NCI-H1694 (cell line): ENCODE measurements at regions not wholly inside any gene's neighbourhood (a gene's known extent, or its start where the extent isn't known, plus 50 kb on each side); places are given as distances from the start of the nearest gene placed in this dataset.

Source experiments
- DNase-seq: peaks from one replicate; lab custom pipeline; 2025; lab: John Stamatoyannopoulos, UW

GRCh38 chr12:13595536-13596443 is 385.6 kb downstream of the GRIN2B start:
- peak; percentile 67 for DNase-seq

- no peak for DNase-seq
Observed at GRCh38 chr12:13594731-13595514, 386.5 kb downstream of the GRIN2B start.

- no peak for DNase-seq
Observed at GRCh38 chr12:13592063-13592942, 389.1 kb downstream of the GRIN2B start.

GRCh38 chr12:13591488-13591887 is 389.9 kb downstream of the GRIN2B start:
- no peak for DNase-seq

GRCh38 chr12:13591059-13591458 is 390.3 kb downstream of the GRIN2B start:
- no peak for DNase-seq

GRCh38 chr12:13588574-13588973 is 392.0 kb downstream of the EMP1 start:
- no peak for DNase-seq

- DNase-seq, result no peak
Observed at GRCh38 chr12:13587721-13588390, 391.3 kb downstream of the EMP1 start.

GRCh38 chr12:13586361-13586760 is 389.8 kb downstream of the EMP1 start:
- DNase-seq, result no peak

- no peak for DNase-seq
Observed at GRCh38 chr12:13584541-13584940, 388.0 kb downstream of the EMP1 start.

GRCh38 chr12:13583630-13584029 is 387.1 kb downstream of the EMP1 start:
- no peak for DNase-seq

GRCh38 chr12:13582421-13582820 is 385.9 kb downstream of the EMP1 start:
- DNase-seq, result no peak

- DNase-seq, result no peak
Observed at GRCh38 chr12:13581031-13581430, 384.5 kb downstream of the EMP1 start.

GRCh38 chr12:13580206-13580605 is 383.7 kb downstream of the EMP1 start:
- DNase-seq, result no peak

- DNase-seq, result no peak
Observed at GRCh38 chr12:13576935-13577500, 380.5 kb downstream of the EMP1 start.

GRCh38 chr12:13573698-13574321 is 377.3 kb downstream of the EMP1 start:
- no peak for DNase-seq

GRCh38 chr12:13571035-13571434 is 374.5 kb downstream of the EMP1 start:
- DNase-seq, result no peak

- no peak for DNase-seq
Observed at GRCh38 chr12:13570005-13570694, 373.6 kb downstream of the EMP1 start.

GRCh38 chr12:13566292-13566691 is 369.8 kb downstream of the EMP1 start:
- DNase-seq, result no peak

GRCh38 chr12:13564266-13564810 is 367.8 kb downstream of the EMP1 start:
- DNase-seq, result no peak

- no peak for DNase-seq
Observed at GRCh38 chr12:13563743-13564125, 367.2 kb downstream of the EMP1 start.
